ENCODE measurements at regions not wholly inside any gene's neighbourhood (a gene's known extent, or its start where the extent isn't known, plus 50 kb on each side); places are given as distances from the start of the nearest gene placed in this dataset.

- Histone ChIP-seq H3K36me3 (ENCODE audit: insufficient read depth, low read length) (no peaks in the 10 kb centered on the region), H3K79me2 (ENCODE audit: insufficient read depth, low read length) (no peaks in the 10 kb centered on the region), H4K20me1 (ENCODE audit: insufficient read depth, low read length) (no peaks in the 10 kb centered on the region), H3K9me3 (ENCODE audit: low read length) (no peaks in the 10 kb centered on the region), H2AFZ (ENCODE audit: low read length) (no peak overlapping the region), H3K27ac (ENCODE audit: low read depth, low read length, poor library complexity, severe bottlenecking) (no peak overlapping the region), H3K27me3 (ENCODE audit: insufficient read depth, low read length) (no peaks in the 10 kb centered on the region), H3K9ac (ENCODE audit: low read length) (no peak overlapping the region), H3K4me1 (ENCODE audit: insufficient read depth, low read length, severe bottlenecking) (no peaks in the 10 kb centered on the region), H3K9me2 (ENCODE audit: low read depth, low read length) (no peaks in the 10 kb centered on the region), H3K4me3 (ENCODE audit: low read depth, low read length, poor library complexity, severe bottlenecking) (no peak overlapping the region), H3F3A (ENCODE audit: insufficient read depth, low read length) (no peaks in the 10 kb centered on the region), H3K4me2 (ENCODE audit: low read length) (no peak overlapping the region)
- TF ChIP-seq CTCF (IDR thresholded peaks at IDR 0.05; ENCODE audit: low read length) (no peak), EZH2 (IDR thresholded peaks at IDR 0.05; ENCODE audit: borderline replicate concordance, low read length) (no peak)
Measured at GRCh38 chr2:140164449-140164848, 1384.3 kb upstream of the NXPH2 start.

- Histone ChIP-seq H3K4me3 (ENCODE audit: low read depth, low read length, poor library complexity, severe bottlenecking) (no peak overlapping the region), H3K27me3 (ENCODE audit: insufficient read depth, low read length) (no peaks in the 10 kb centered on the region)
- TF ChIP-seq EZH2 (IDR thresholded peaks at IDR 0.05; ENCODE audit: borderline replicate concordance, low read length) (no peak), CTCF (IDR thresholded peaks at IDR 0.05; ENCODE audit: low read length) (no peak)
Measured at GRCh38 chr2:140158259-140158658, 1378.1 kb upstream of the NXPH2 start.

DNA sequence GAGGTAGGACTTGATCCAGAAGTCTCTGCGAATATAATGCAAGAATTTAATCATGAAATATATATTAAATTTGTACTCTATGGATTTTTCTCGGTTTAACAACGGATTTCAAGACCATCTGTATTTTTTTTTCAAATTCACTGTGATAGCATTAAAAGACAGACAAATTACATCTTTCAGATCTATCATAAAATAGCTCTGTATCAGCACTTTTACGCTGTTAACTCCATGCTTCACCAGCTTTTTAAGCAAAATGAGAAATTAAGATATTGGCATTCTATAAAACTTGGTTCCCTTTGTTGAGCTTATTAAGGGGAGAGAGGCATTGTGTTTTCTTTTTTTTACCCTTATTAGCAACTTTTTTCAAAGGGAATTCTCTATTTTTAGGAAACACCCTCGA, 1377.6 kb upstream of the NXPH2 start:
- H3K4me2 ChIP-seq (ENCODE audit: low read length), result no peak overlapping the region
- H3K9ac ChIP-seq (ENCODE audit: low read length), result no peak overlapping the region
- no peak overlapping the region for H3K4me3 ChIP-seq (ENCODE audit: low read depth, low read length, poor library complexity, severe bottlenecking)
- H3K79me2 ChIP-seq (ENCODE audit: insufficient read depth, low read length), result no peaks in the 10 kb centered on the region
- no peaks in the 10 kb centered on the region for H3F3A ChIP-seq (ENCODE audit: insufficient read depth, low read length)
- TF ChIP-seq EZH2 (IDR thresholded peaks at IDR 0.05; ENCODE audit: borderline replicate concordance, low read length), result no peak
- TF ChIP-seq CTCF (IDR thresholded peaks at IDR 0.05; ENCODE audit: low read length), result no peak
- no peaks in the 10 kb centered on the region for H3K27me3 ChIP-seq (ENCODE audit: insufficient read depth, low read length)
- H3K9me3 ChIP-seq (ENCODE audit: low read length), result no peaks in the 10 kb centered on the region
- no peak overlapping the region for H3K27ac ChIP-seq (ENCODE audit: low read depth, low read length, poor library complexity, severe bottlenecking)
- no peaks in the 10 kb centered on the region for H4K20me1 ChIP-seq (ENCODE audit: insufficient read depth, low read length)
- H2AFZ ChIP-seq (ENCODE audit: low read length), result no peak overlapping the region
- no peaks in the 10 kb centered on the region for H3K9me2 ChIP-seq (ENCODE audit: low read depth, low read length)
- no peaks in the 10 kb centered on the region for H3K4me1 ChIP-seq (ENCODE audit: insufficient read depth, low read length, severe bottlenecking)
- no peaks in the 10 kb centered on the region for H3K36me3 ChIP-seq (ENCODE audit: insufficient read depth, low read length)

More at GRCh38 chr2:140158259-140158658, 1378.1 kb upstream of the NXPH2 start:
- H3K27ac ChIP-seq (ENCODE audit: low read depth, low read length, poor library complexity, severe bottlenecking), result no peak overlapping the region
- H3K9ac ChIP-seq (ENCODE audit: low read length), result no peak overlapping the region
- H4K20me1 ChIP-seq (ENCODE audit: insufficient read depth, low read length), result no peaks in the 10 kb centered on the region
- H3K79me2 ChIP-seq (ENCODE audit: insufficient read depth, low read length), result no peaks in the 10 kb centered on the region
- no peak overlapping the region for H3K4me2 ChIP-seq (ENCODE audit: low read length)
- H3K9me2 ChIP-seq (ENCODE audit: low read depth, low read length), result no peaks in the 10 kb centered on the region
- H3K4me1 ChIP-seq (ENCODE audit: insufficient read depth, low read length, severe bottlenecking), result no peaks in the 10 kb centered on the region
- H2AFZ ChIP-seq (ENCODE audit: low read length), result no peak overlapping the region
- H3K9me3 ChIP-seq (ENCODE audit: low read length), result no peaks in the 10 kb centered on the region
- H3K36me3 ChIP-seq (ENCODE audit: insufficient read depth, low read length), result no peaks in the 10 kb centered on the region
- H3F3A ChIP-seq (ENCODE audit: insufficient read depth, low read length), result no peaks in the 10 kb centered on the region

Measured in OCI-LY1 (cell line).